GM18519 (cell line): ENCODE measurements at regions not wholly inside any gene's neighbourhood (a gene's known extent, or its start where the extent isn't known, plus 50 kb on each side); places are given as distances from the start of the nearest gene placed in this dataset.
"Not testable (repeated sequence)": the region's sequence is repeated elsewhere in the genome, so short reads cannot be mapped to it uniquely, and the experiment has no call there.

Source experiments
- ATAC-seq: cut with Tn5 transposase; IDR thresholded peaks from one replicate; pipeline ENCODE4 v1.9.1; 2021; ENCODE audit warnings: mild to moderate bottlenecking, moderate library complexity; ENCODE audit not compliant: unreplicated experiment, low FRiP score

- no peak for ATAC-seq
These were observed 574.9 kb downstream of the CCSER2 start for GRCh38 chr10:84903320-84903719.

- ATAC-seq: no peak
These were observed 579.1 kb downstream of the CCSER2 start for GRCh38 chr10:84907461-84908009.

DNA sequence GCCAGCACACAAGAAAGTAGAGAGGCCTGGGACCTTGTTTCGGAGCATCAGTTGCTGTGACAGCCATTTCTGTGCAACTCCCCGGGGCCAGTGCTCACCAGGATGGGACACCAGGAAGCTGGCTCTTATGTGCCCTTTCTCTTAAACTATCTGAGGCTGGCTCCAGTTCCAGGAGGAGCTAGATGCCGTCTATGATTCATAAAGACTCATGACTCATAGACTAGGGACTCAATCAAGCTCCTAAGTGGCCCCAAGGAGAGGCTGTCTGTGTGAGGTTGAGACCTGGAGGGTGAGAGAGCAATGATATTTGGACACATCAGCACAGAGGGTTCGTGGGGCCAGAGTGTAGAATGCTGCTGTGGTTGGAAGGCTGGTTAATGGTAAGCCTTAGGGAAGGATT, 580.1 kb downstream of the CCSER2 start:
- ATAC-seq: no peak

- ATAC-seq: no peak
These were observed 593.3 kb downstream of the CCSER2 start for GRCh38 chr10:84921701-84922100.

DNA sequence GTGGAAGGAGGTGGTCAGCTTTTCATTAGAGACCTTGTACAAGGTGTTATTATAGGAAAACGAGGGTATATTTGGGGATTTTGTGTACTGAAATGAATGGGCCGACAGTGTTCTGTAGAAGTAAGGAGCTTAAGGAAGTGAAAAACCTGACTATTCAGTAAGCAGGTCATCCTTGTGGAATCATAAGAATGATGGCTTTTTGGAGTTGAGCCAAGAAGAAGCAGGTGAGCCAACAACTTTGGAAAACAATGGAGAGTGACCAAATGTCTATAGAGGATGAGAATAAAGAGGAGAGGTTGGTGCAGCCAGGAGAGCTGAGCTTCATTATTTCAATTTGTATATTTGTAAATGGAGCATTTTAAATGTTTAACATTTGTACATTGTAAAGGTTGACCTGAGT, 595.7 kb downstream of the CCSER2 start:
- ATAC-seq: no peak

- no peak for ATAC-seq
These were observed 597.1 kb downstream of the CCSER2 start for GRCh38 chr10:84925495-84925894.

- ATAC-seq: no peak
These were observed 605.0 kb downstream of the CCSER2 start for GRCh38 chr10:84933402-84933801.

- ATAC-seq: no peak
These were observed 607.4 kb downstream of the CCSER2 start for GRCh38 chr10:84935772-84936171.

- no peak for ATAC-seq
These were observed 609.9 kb downstream of the CCSER2 start for GRCh38 chr10:84938117-84938905.

- no peak for ATAC-seq
These were observed 615.2 kb downstream of the CCSER2 start for GRCh38 chr10:84943541-84943940.

- no peak for ATAC-seq
These were observed 615.8 kb downstream of the CCSER2 start for GRCh38 chr10:84944187-84944586.

- no peak for ATAC-seq
These were observed 617.4 kb downstream of the CCSER2 start for GRCh38 chr10:84945791-84946190.

- ATAC-seq: no peak
These were observed 618.5 kb downstream of the CCSER2 start for GRCh38 chr10:84946904-84947303.

DNA sequence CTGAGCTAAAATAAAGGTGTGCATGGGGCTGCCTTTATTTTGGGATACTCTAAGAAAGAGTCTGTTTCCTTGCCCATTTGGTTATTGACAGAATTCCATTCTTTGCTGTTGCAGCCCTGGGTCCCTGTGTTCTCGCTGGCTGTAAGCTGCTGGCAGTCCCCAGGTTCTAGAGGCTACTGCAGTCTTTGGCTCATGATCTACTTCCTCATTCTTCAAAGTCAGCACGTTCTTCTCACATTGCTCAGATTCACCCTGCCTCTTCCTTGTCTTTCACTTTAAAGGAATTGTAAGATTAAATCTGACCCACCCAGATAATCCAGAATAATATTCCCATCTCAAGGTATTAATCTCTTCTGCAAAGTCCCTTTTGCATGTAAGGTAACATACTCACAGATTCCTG, 620.3 kb downstream of the CCSER2 start:
- no peak for ATAC-seq

DNA sequence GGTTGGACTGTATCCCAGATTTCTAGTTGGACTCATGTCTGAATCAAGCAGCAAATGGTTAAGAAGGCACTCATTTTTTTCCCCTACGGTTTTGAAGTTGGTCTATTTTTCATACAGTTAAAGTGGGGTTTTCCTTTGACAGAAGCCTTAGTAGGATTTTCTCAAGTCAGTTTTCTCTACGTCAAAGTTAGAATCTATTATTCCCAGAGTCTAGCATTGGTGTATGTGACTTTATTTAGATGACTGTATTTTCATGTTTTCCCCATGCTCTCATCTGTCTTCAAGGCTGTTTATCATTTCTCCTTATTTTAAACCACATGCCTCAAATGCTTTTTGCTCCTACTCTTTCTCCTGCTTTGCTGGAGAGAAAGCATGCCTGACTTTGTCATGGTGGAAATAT, 623.2 kb downstream of the CCSER2 start:
- ATAC-seq: no peak

DNA sequence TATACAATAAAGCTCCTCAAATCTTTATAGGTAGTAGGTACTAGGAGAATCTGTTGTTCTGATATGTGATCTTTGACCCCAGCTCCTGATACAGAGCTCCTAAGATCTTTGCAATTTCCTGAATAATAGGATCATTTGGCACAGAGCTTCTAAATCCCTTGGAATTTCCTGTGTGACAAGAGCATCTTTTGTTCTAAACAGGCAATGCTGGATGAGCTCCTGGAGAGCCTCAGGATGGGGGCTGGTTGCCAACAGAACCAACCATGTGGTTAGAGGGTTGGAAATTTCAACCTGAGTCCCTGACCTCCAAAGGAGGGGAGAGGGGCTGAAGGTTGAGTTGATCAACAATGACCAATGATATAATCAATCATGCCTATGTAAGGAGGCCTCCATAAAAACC, 629.0 kb downstream of the CCSER2 start:
- ATAC-seq: no peak

DNA sequence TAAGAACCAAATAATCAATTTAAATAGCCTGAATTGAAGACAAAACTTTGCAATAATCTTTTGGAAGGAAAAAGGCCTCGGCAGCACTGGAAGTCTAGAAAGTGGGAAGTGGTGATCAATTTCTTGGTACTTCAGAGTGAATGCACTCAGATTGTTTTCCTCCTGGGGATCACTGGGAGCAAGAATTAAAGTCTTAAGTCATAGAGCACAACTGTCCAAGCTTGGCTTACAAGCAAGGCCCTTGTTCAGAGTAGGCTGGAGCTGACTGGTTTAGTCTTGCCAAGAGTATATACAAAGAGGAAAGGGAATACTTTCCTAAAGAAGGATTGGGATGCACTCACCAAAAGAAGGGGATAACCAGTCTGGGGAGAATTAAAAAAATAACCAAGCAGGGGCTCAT, 637.1 kb downstream of the CCSER2 start:
- no peak for ATAC-seq

DNA sequence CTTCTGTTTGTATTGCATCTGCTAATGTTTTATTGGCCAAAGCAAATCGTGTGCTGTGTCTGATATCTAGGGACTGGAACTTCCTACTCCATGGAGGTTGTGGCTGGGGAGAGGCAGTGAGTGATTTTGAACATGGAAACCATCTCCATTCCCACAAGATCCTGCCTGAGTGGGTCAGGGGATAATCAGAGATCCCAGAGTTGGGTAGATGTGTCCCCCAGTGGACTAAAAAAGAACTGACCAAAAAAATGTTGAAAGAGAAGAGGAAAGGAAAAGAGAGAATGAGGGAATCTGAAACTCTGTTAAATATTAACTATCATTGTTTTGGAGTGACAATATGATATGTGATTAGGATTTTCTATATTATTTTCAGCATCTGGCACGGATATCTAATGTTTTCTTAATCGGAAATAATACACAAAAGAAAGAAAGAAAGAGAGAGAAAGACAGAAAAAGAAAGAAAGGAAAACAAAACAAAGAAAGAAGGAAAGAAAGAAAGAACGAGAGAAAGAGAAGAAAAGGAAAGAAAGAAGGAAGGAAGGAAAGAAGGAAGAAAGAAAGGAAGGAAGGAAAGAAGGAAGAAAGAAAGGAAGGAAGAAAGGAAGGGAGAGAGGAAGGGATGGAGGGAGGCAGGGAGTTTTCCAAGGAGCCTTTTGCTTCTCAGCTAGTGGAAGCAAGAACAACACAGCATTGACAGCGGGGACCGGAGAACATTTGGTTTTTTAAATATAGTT, 638.5 kb downstream of the CCSER2 start:
- ATAC-seq: no peak

DNA sequence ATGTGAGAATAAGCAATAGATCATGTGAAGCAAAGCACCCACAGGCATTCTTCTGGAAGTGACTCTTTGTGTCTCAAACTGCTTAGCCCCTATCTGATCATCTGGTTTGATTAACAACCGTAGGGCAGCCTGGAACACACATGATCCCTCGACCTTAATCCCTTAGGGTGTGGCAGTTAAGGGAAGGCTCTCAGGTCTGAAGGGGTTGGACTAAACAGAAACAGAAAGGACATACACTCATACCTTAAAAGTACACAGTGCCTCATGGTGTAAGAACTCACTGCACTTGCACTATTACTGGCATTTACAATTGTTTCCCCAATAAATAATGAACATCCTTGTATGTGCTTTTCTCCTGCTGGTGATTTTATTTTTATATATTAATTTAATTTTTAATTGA, 640.9 kb downstream of the CCSER2 start:
- not testable (repeated sequence) for ATAC-seq

DNA sequence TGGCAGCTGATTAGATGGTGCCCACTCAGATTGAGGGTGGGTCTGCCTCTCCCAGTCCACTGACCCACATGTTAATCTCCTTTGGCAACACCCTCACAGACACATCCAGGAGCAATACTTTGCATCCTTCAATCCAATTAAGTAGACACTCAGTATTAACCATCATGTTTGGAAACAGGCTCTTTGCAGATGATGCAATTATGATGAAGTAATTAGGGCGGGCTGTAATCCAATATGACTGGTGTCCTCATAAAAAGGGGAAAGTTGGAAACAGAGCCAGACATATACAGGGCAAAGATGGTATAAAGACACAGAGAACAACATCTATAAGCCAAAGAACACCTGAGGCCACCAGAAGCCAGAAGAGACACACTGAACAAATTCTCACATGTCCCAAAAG, 658.6 kb downstream of the CCSER2 start:
- ATAC-seq: no peak

DNA sequence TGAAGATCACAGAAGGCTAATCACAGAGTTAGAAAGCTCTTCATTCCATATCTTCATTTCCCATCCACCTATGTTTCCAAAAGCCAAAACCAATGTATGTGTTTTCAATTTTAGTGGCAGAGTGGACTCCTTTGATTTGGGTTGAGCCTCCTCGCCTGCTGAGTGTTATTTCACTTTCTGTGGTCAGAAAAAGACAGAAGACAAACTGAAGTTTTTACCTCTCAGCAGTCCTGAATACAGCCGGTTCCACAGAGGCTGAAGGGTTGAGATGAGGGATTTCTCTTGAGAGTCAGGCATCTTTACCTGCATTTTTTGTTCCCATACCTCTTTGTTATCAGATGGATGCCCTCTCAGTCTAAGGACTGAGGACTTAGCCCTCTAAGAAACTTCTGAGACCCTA, 659.6 kb downstream of the CCSER2 start:
- no peak for ATAC-seq

DNA sequence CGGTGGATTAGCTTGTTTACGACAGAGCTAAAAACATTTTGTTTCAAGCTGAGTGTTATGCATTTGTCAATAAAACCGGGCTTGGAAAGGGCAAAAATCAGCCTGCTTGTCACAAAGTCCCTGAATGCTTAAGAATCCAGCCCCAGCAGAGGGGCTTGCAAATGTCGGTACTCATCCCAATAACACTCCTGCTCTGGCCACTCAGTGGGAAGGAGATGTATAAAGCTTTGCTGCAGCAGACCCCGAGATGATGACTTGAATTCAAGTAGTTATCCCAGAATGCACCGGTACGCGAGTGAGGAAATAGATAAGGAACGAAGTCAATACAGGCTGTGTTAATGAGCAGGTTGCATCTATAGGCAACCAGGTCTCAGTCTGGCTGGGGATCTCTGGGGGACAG, 662.3 kb downstream of the CCSER2 start:
- ATAC-seq: no peak
